Ovary (tissue), 7 donors: ENCODE measurements at regions not wholly inside any gene's neighbourhood (a gene's known extent, or its start where the extent isn't known, plus 50 kb on each side); places are given as distances from the start of the nearest gene placed in this dataset.

Experiments
- DNase-seq, 5 donors: peaks; one replicate each; pipeline ENCODE4 v3.0.0-alpha.2; 2019 to 2020
- H3K27ac ChIP-seq, 2 donors: fragments of 200-600 bp; one replicate each; pipeline versions ENCODE4 v1.5.1 to v1.8.0; 2019 to 2022
- H3K27me3 ChIP-seq: fragments of 200-600 bp; one replicate; pipeline ENCODE4 v1.8.0; 2022
- H3K36me3 ChIP-seq: fragments of 200-600 bp; sonication (generic); one replicate; pipeline ENCODE4 v1.5.1; 2019
- H3K4me1 ChIP-seq: one replicate; pipeline ENCODE4 v1.8.1; 2013; ENCODE audit warnings: mild to moderate bottlenecking, moderate library complexity; ENCODE audit not compliant: insufficient read depth
- H3K4me3 ChIP-seq: fragments of 200-600 bp; sonication (generic); one replicate; pipeline ENCODE4 v1.5.1; 2017
- H3K9me3 ChIP-seq, 2 donors: fragments of 200-600 bp in 1 of 2; sonication (generic) in 1 of 2; one replicate each; pipeline versions ENCODE4 v1.5.1 to v1.8.1; 2013 to 2019; ENCODE audit warnings: mild to moderate bottlenecking in 1 of 2, moderate library complexity in 1 of 2
- EP300 ChIP-seq: sonication (generic); formaldehyde crosslinking; IDR thresholded peaks from one replicate; pipeline ENCODE4 v1.6.1; 2017; ENCODE audit warnings: antibody characterized with exemption
- POLR2A ChIP-seq: fragments of 450-650 bp; IDR thresholded peaks from one replicate; pipeline ENCODE4 v1.6.1; 2017; ENCODE audit warnings: antibody characterized with exemption, mild to moderate bottlenecking, moderate library complexity
- WGBS, 3 donors: extraction: QIAGEN DNeasy Blood & Tissue Kit in 1 of 3; methylation state at CpG; one replicate each; pipeline versions ENCODE4 v1.1.5 to v1.1.7; 2013 to 2017; 5-methylcytosine and 5-hydroxymethylcytosine counted together
- intact Hi-C, 4 donors: fragments of 100-400 bp; cut with DNase I; formaldehyde crosslinking; loops; one replicate each; pipeline versions ENCODE4 v1.11.0 to v1.15.1; 2022 to 2023
- TF ChIP-seq, protein P1 (sequence below), 3 donors: fragments of 450-650 bp in 2 of 3; fragments of 200-600 bp in 1 of 3; IDR thresholded peaks; one replicate each; pipeline versions ENCODE4 v1.5.1 to v1.8.0; 2016 to 2022; ENCODE audit warnings: antibody characterized with exemption in 3 of 3, mild to moderate bottlenecking in 1 of 3
- donor health status: DM: no; HTN: no; CAD: no; lungs with moderate emphysema.
- donor health status: DM: no; HTN: no; CAD: no.
- donor health status: Bipolar disorder and iron deficiency.
- donor health status: DM: no; HTN: no; CAD: no.
- donor health status: DM: yes; HTN: yes; CAD: no.

DNA sequence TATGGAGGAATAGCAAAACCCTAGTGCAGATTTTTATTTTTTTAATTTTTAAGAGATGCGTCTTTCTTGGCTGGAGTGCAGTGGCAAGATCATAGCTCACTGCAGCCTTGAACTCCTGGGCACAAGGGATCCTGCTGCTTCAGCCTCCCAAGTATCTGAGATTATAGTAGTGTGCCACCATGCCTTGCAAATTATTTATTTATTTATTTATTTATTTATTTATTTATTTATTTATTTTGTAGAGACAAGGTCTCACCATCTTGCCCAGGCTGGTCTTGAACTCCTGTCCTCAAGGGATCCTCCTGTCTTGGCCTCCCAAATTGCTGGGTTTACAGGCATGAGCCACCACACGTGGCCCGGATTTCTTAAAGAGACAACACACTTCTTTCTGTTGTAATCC, 1158.8 kb downstream of the AACS start:
- H3K4me3 ChIP-seq, result no peak overlapping the region
- WGBS, 3 donors, result 75 to 82% (median 80%) methylated on average over 3 of the region's 3 CpGs
- intact Hi-C loops, result no loop called here
- no peaks in the 10 kb centered on the region for H3K4me1 ChIP-seq
- H3K27me3 ChIP-seq, result no peaks in the 10 kb centered on the region
- TF ChIP-seq EP300, result no peak
- TF ChIP-seq, protein P1, sequence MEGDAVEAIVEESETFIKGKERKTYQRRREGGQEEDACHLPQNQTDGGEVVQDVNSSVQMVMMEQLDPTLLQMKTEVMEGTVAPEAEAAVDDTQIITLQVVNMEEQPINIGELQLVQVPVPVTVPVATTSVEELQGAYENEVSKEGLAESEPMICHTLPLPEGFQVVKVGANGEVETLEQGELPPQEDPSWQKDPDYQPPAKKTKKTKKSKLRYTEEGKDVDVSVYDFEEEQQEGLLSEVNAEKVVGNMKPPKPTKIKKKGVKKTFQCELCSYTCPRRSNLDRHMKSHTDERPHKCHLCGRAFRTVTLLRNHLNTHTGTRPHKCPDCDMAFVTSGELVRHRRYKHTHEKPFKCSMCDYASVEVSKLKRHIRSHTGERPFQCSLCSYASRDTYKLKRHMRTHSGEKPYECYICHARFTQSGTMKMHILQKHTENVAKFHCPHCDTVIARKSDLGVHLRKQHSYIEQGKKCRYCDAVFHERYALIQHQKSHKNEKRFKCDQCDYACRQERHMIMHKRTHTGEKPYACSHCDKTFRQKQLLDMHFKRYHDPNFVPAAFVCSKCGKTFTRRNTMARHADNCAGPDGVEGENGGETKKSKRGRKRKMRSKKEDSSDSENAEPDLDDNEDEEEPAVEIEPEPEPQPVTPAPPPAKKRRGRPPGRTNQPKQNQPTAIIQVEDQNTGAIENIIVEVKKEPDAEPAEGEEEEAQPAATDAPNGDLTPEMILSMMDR (IDR thresholded peaks at IDR 0.05), result no peak
- no peak for TF ChIP-seq POLR2A
- no peak overlapping the region for H3K27ac ChIP-seq
- H3K36me3 ChIP-seq, result no peaks in the 10 kb centered on the region
- H3K9me3 ChIP-seq, result no peaks in the 10 kb centered on the region
- DNase-seq, result no peak

DNA sequence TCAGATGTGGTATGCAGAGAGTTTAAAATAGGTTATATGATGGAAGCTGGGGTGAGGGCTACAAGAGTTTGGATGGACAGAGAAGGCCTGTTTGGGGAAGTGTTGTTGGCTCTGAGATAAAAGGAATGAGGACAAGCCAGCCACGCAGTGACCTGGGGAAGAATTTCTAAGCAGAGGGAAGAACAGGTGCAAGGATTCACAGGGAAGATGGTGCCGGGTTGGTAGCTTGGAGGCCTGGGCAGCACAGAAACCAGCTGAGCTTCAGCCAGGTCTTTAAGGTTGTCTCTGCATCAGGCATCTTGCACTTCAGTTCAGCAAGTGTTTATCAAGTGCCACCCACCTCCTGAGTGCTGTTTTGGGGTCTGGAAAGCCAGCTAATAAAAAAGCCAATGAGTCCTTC, 1163.7 kb downstream of the AACS start:
- Histone ChIP-seq H3K4me3 (no peak overlapping the region), H3K9me3 (no peaks in the 10 kb centered on the region), H3K36me3 (no peaks in the 10 kb centered on the region), H3K27ac (no peak overlapping the region), H3K27me3 (no peaks in the 10 kb centered on the region), H3K4me1 (no peaks in the 10 kb centered on the region)
- intact Hi-C loops, result no loop called here
- TF ChIP-seq EP300, result no peak
- TF ChIP-seq, protein P1 (IDR thresholded peaks at IDR 0.05), result no peak
- WGBS, 3 donors, result 69 to 87% (median 79%) methylated on average over 2 of the region's 2 CpGs
- no peak for DNase-seq

DNA sequence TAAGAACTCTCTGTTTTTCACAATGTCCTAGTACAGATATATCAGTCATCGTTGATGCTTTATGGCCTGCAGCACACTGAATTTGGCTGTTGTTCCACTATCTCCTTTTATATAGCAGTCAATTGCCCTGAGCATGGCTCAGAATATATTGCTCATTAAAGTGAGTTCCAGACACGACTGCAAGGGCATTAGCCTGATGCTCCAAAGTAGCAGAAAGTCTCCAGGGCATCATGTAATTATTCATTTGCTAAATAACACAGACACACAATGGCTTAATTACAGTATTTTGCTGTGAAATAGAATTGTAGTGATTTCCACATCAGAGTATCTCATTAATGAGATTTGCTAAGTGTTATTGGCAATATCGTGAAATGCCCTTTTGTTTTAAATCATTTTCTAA, 1167.5 kb downstream of the AACS start:
- Histone ChIP-seq H3K27ac (no peak overlapping the region), H3K4me1 (no peaks in the 10 kb centered on the region), H3K4me3 (no peak overlapping the region), H3K9me3 (no peaks in the 10 kb centered on the region), H3K36me3 (no peaks in the 10 kb centered on the region), H3K27me3 (no peaks in the 10 kb centered on the region)
- no peak for DNase-seq
- TF ChIP-seq EP300, result no peak
- TF ChIP-seq, protein P1 (IDR thresholded peaks at IDR 0.05), result no peak
- no peak for TF ChIP-seq POLR2A
- WGBS, 3 donors, result 63 to 74% (median 71%) methylated on average over 3 of the region's 3 CpGs
- intact Hi-C loops, result loop anchor here in 1 of 4 donors (5.0 kb wide), 1 partner anchor 290 kb away; no protein-coding TSS in a partner anchor

DNA sequence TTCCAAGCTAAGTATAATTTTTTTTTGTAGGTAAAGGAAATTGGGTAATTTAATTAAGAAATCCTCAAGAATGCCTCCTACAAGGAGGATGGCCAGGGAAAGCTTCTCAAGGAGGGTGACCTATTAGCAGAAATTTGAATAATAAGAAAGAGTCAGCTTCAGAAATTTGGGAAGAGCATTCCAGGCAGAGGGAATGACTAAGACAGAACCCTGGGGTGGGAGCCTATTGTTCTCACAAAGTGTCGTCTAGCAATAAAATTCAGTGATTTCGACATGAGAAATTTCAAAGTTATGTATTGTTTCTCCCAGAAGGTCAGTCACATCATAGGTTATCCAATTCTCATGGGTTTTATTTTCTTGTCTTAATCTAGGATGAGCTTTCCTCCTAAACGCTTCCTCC, 1168.4 kb downstream of the AACS start:
- WGBS, 3 donors, result 27 to 34% (median 27%) methylated on average over 3 of the region's 3 CpGs
- DNase-seq, result no peak

More for the DNA sequence above, 1168.4 kb downstream of the AACS start:
- Histone ChIP-seq H3K36me3 (no peaks in the 10 kb centered on the region), H3K4me3 (no peak overlapping the region), H3K9me3 (no peaks in the 10 kb centered on the region), H3K27me3 (no peaks in the 10 kb centered on the region), H3K27ac (no peak overlapping the region), H3K4me1 (no peaks in the 10 kb centered on the region)
- intact Hi-C loops, result loop anchor here in 1 of 4 donors (5.0 kb wide), 1 partner anchor 289 kb away; no protein-coding TSS in a partner anchor
- no peak for TF ChIP-seq EP300
- TF ChIP-seq, protein P1 (IDR thresholded peaks at IDR 0.05), result no peak
- TF ChIP-seq POLR2A, result no peak
